IPS-15b (cell line): ENCODE measurements at regions not wholly inside any gene's neighbourhood (a gene's known extent, or its start where the extent isn't known, plus 50 kb on each side); places are given as distances from the start of the nearest gene placed in this dataset.
"Not testable (repeated sequence)": the region's sequence is repeated elsewhere in the genome, so short reads cannot be mapped to it uniquely, and the experiment has no call there.

Experiments used
- H3K27me3 ChIP-seq: one replicate; pipeline ENCODE4 v1.6.1; 2013; ENCODE audit warnings: low read length; ENCODE audit not compliant: control insufficient read depth, insufficient read depth
- H3K36me3 ChIP-seq: one replicate; pipeline ENCODE4 v1.6.1; 2013; ENCODE audit warnings: low read length; ENCODE audit not compliant: control insufficient read depth, insufficient read depth
- H3K4me1 ChIP-seq: one replicate; pipeline ENCODE4 v1.6.1; 2013; ENCODE audit warnings: mild to moderate bottlenecking, low read length; ENCODE audit not compliant: control insufficient read depth, insufficient read depth
- H3K4me3 ChIP-seq: one replicate; pipeline ENCODE4 v1.5.1; 2013; ENCODE audit warnings: low read depth, low read length
- H3K9ac ChIP-seq: one replicate; pipeline ENCODE4 v1.6.1; 2013; ENCODE audit warnings: low read depth, mild to moderate bottlenecking, low read length
- H3K9me3 ChIP-seq: one replicate; pipeline ENCODE4 v1.6.1; 2013; ENCODE audit warnings: mild to moderate bottlenecking, low read length; ENCODE audit not compliant: control insufficient read depth, insufficient read depth

GRCh38 chr6:115838216-115838615 lies 222.5 kb downstream of the FRK start:
- no peaks in the 10 kb centered on the region for H3K27me3 ChIP-seq
- H3K4me1 ChIP-seq, result no peaks in the 10 kb centered on the region
- no peaks in the 10 kb centered on the region for H3K36me3 ChIP-seq
- H3K4me3 ChIP-seq, result no peak overlapping the region
- no peaks in the 10 kb centered on the region for H3K9me3 ChIP-seq
- H3K9ac ChIP-seq, result no peak overlapping the region

GRCh38 chr6:115836374-115836773 lies 224.3 kb downstream of the FRK start:
- not testable (repeated sequence) for H3K9ac ChIP-seq, H3K27me3 ChIP-seq, H3K9me3 ChIP-seq

GRCh38 chr6:115835314-115835713 lies 225.4 kb downstream of the FRK start:
- H3K36me3 ChIP-seq, result no peaks in the 10 kb centered on the region
- H3K4me3 ChIP-seq, result no peak overlapping the region
- no peaks in the 10 kb centered on the region for H3K4me1 ChIP-seq
- H3K9ac ChIP-seq, result no peak overlapping the region
- no peaks in the 10 kb centered on the region for H3K9me3 ChIP-seq
- H3K27me3 ChIP-seq, result no peaks in the 10 kb centered on the region

More at GRCh38 chr6:115836374-115836773, 224.3 kb downstream of the FRK start:
- H3K4me3 ChIP-seq, H3K36me3 ChIP-seq, H3K4me1 ChIP-seq: not testable (repeated sequence)

GRCh38 chr6:115834542-115834941 lies 226.1 kb downstream of the FRK start:
- not testable (repeated sequence) for H3K9me3 ChIP-seq, H3K4me3 ChIP-seq, H3K27me3 ChIP-seq, H3K36me3 ChIP-seq, H3K9ac ChIP-seq, H3K4me1 ChIP-seq

DNA sequence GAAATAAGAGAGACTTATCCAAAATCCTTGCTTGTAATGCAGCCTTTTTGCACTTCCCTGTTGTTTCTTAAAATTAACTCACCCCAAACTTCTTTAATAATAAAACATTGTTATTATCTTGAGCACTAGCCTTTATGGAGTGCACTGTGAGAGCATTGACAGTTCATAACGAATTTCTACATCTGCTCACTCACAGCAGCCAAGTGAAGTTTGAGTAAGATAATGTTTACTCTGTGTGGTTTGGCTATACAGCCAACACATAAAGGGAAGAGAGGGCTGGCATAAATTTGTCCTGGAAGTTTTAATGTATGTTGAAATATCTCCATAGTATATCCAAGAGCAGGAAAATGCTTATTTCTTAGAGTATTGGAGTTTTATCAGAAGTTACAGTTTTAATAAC lies 227.9 kb downstream of the FRK start:
- Histone ChIP-seq H3K9ac (no peak overlapping the region), H3K36me3 (no peaks in the 10 kb centered on the region), H3K4me3 (no peak overlapping the region), H3K27me3 (no peaks in the 10 kb centered on the region), H3K4me1 (no peaks in the 10 kb centered on the region), H3K9me3 (no peaks in the 10 kb centered on the region)

- H3K4me1 ChIP-seq, result no peaks in the 10 kb centered on the region
- no peak overlapping the region for H3K9ac ChIP-seq
- no peak overlapping the region for H3K4me3 ChIP-seq
- no peaks in the 10 kb centered on the region for H3K36me3 ChIP-seq
- no peaks in the 10 kb centered on the region for H3K27me3 ChIP-seq
- no peaks in the 10 kb centered on the region for H3K9me3 ChIP-seq
These were observed 228.5 kb downstream of the FRK start for GRCh38 chr6:115832186-115832585.

GRCh38 chr6:115830895-115831294 lies 229.8 kb downstream of the FRK start:
- H3K4me3 ChIP-seq, result no peak overlapping the region
- no peaks in the 10 kb centered on the region for H3K4me1 ChIP-seq
- H3K27me3 ChIP-seq, result no peaks in the 10 kb centered on the region
- H3K36me3 ChIP-seq, result no peaks in the 10 kb centered on the region
- H3K9me3 ChIP-seq, result no peaks in the 10 kb centered on the region
- H3K9ac ChIP-seq, result no peak overlapping the region

- no peak overlapping the region for H3K9ac ChIP-seq
These were observed 238.9 kb downstream of the FRK start for GRCh38 chr6:115821798-115822197.

DNA sequence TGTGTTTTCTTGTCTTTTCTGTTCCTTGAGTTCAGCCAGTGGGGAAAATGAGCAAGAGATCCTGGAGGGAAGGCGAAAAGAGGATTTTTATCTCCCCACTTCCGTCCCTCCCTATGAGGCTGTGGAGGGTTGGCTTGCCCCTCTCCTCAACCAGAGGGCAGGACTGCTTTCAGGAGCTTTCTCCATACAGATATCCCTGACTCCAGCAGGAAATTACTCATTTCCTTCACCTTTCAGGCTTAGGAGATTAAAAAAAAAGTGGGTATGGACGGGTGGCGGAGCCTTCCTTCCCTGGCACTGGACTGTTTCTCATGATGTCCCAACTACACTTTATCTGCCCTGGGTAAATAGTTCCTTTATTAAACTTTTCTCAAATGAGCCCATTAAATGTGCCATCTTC lies 241.2 kb downstream of the FRK start:
- Histone ChIP-seq H3K9ac (no peak overlapping the region), H3K4me3 (no peak overlapping the region), H3K4me1 (peaks cover 3% of the 10 kb centered on the region), H3K36me3 (no peaks in the 10 kb centered on the region), H3K9me3 (no peaks in the 10 kb centered on the region), H3K27me3 (no peaks in the 10 kb centered on the region)

More at GRCh38 chr6:115821798-115822197, 238.9 kb downstream of the FRK start:
- Histone ChIP-seq H3K9me3 (no peaks in the 10 kb centered on the region), H3K4me1 (peaks cover 3% of the 10 kb centered on the region), H3K27me3 (no peaks in the 10 kb centered on the region), H3K4me3 (no peak overlapping the region), H3K36me3 (no peaks in the 10 kb centered on the region)

GRCh38 chr6:115817161-115817560 lies 243.5 kb downstream of the FRK start:
- no peaks in the 10 kb centered on the region for H3K36me3 ChIP-seq
- H3K4me3 ChIP-seq, result no peak overlapping the region
- H3K27me3 ChIP-seq, result no peaks in the 10 kb centered on the region

DNA sequence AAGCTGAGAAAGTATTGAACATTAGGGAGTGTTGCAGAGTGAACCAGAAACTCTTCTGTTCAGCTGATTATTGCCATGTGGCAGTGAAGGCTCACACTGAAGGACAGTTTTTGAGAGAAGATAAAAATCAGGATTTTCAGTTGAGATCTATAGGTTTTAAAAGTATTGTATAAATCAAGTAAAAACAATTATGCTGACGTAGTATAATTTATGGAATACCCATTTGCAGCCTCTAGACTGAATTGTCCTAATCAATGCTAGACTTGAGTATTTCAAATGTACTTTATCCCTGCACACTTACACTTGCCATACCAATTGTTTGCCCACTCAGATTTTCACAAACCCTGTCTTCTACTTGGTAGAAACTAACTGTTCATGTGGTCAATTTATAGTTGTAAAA lies 245.8 kb downstream of the FRK start:
- Histone ChIP-seq H3K4me3 (no peak overlapping the region), H3K27me3 (no peaks in the 10 kb centered on the region), H3K9me3 (no peaks in the 10 kb centered on the region), H3K36me3 (no peaks in the 10 kb centered on the region), H3K4me1 (peaks cover 3% of the 10 kb centered on the region), H3K9ac (no peak overlapping the region)

More at GRCh38 chr6:115817161-115817560, 243.5 kb downstream of the FRK start:
- Histone ChIP-seq H3K4me1 (peaks cover 3% of the 10 kb centered on the region), H3K9ac (no peak overlapping the region), H3K9me3 (no peaks in the 10 kb centered on the region)

- no peaks in the 10 kb centered on the region for H3K27me3 ChIP-seq
- no peak overlapping the region for H3K4me3 ChIP-seq
- H3K9me3 ChIP-seq, result no peaks in the 10 kb centered on the region
- no peaks in the 10 kb centered on the region for H3K4me1 ChIP-seq
- no peaks in the 10 kb centered on the region for H3K36me3 ChIP-seq
- no peak overlapping the region for H3K9ac ChIP-seq
These were observed 249.2 kb downstream of the FRK start for GRCh38 chr6:115811541-115811940.

- Histone ChIP-seq H3K36me3 (no peaks in the 10 kb centered on the region), H3K4me3 (no peak overlapping the region), H3K4me1 (peaks cover 14% of the 10 kb centered on the region), H3K27me3 (no peaks in the 10 kb centered on the region), H3K9me3 (no peaks in the 10 kb centered on the region), H3K9ac (no peak overlapping the region)
These were observed 262.5 kb downstream of the FRK start for GRCh38 chr6:115798229-115798628.
